ENCODE measurements at regions not wholly inside any gene's neighbourhood (a gene's known extent, or its start where the extent isn't known, plus 50 kb on each side); places are given as distances from the start of the nearest gene placed in this dataset.

DNA sequence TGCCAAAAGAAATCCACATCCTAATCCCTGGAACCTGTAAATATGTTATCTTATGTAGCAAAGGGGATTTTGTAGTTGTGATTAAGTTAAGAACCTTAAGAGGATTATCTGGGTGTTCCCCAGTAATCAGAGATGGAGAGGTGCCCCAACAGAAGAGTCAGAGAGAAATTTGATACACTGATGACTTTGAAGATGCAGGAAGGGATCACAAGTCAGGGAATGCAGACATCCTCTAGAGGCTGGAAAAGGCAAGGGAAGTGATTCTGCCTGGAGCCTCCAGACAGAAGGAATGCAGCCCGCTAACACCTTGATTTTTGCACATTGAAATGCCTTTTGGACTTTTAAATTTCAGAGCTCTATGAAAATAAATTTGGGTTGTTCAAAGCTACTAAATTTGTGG is 531.7 kb downstream of the DNAJB9 start:
- TF ChIP-seq CTCF (IDR thresholded peaks at IDR 0.05; ENCODE audit: unreplicated experiment): no peak
- H3K27me3 Mint-ChIP-seq (ENCODE audit: unreplicated experiment): no peaks in the 10 kb centered on the region
- H3K4me1 Mint-ChIP-seq (ENCODE audit: low read depth, unreplicated experiment): no peaks in the 10 kb centered on the region
- H3K36me3 Mint-ChIP-seq (ENCODE audit: insufficient read depth, unreplicated experiment): no peaks in the 10 kb centered on the region
- CTCF ChIA-PET: no interaction called here
- no peak overlapping the region for H3K27ac Mint-ChIP-seq (ENCODE audit: unreplicated experiment)
- no peak overlapping the region for H3K4me3 Mint-ChIP-seq (ENCODE audit: low read depth, unreplicated experiment)
- no TSS peak for BruUV-seq (replicated peaks)
- no peak for DNase-seq
- H3K9me3 Mint-ChIP-seq (ENCODE audit: low read depth, unreplicated experiment): peaks cover 12% of the 10 kb centered on the region
- intact Hi-C loops (cut with micrococcal nuclease; ENCODE audit: unreplicated experiment): no loop called here

DNA sequence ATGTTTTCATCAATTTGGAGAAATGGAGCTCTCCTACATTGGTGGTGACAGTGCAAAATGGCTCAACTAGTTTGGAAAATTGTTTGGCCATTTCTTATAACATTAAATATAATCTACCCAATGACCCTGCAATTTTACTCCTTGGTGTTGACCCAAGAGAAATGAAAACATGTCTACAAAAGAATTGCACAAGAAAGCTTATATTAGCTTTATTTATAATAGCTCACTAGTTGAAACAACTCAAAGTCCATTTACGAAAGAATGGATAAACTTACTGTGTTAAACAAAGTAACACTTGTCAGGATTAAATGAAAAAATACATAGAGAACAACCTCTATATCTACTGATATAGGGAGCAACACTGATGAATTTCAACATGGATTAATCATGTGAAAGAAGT is 539.9 kb downstream of the DNAJB9 start:
- no TSS peak for BruUV-seq (replicated peaks)
- no peaks in the 10 kb centered on the region for H3K36me3 Mint-ChIP-seq (ENCODE audit: insufficient read depth, unreplicated experiment)
- no peak for TF ChIP-seq CTCF (IDR thresholded peaks at IDR 0.05; ENCODE audit: unreplicated experiment)
- H3K9me3 Mint-ChIP-seq (ENCODE audit: low read depth, unreplicated experiment): peaks cover 8% of the 10 kb centered on the region
- no peak overlapping the region for H3K27ac Mint-ChIP-seq (ENCODE audit: unreplicated experiment)
- no peaks in the 10 kb centered on the region for H3K27me3 Mint-ChIP-seq (ENCODE audit: unreplicated experiment)
- CTCF ChIA-PET: no interaction called here
- H3K4me1 Mint-ChIP-seq (ENCODE audit: low read depth, unreplicated experiment): no peaks in the 10 kb centered on the region
- no peak for DNase-seq
- no peak overlapping the region for H3K4me3 Mint-ChIP-seq (ENCODE audit: low read depth, unreplicated experiment)
- intact Hi-C loops (cut with micrococcal nuclease; ENCODE audit: unreplicated experiment): no loop called here

DNA sequence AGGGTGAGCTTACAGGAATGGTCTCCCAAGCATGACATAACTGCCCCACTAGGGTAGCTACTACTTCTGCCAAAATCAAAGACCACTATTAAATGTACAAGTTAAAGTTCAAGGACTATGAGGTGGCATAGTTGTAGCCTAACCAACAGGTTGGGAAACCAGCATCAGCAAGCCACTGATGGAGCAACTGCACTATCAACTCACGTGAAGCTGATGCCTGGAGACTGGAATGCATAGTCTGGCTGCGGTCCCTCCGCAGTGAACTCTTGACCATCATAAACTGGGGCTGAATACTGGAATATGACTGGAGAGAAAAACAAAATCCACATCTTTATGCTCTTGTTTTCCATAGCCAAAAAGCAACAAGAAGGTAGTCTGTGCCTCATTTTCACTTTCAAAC is 541.4 kb downstream of the DNAJB9 start:
- no peak for DNase-seq
- TF ChIP-seq CTCF (IDR thresholded peaks at IDR 0.05; ENCODE audit: unreplicated experiment): no peak
- Mint-ChIP-seq H3K27me3 (ENCODE audit: unreplicated experiment) (no peaks in the 10 kb centered on the region), H3K4me1 (ENCODE audit: low read depth, unreplicated experiment) (no peaks in the 10 kb centered on the region), H3K4me3 (ENCODE audit: low read depth, unreplicated experiment) (no peak overlapping the region), H3K27ac (ENCODE audit: unreplicated experiment) (no peak overlapping the region), H3K36me3 (ENCODE audit: insufficient read depth, unreplicated experiment) (no peaks in the 10 kb centered on the region), H3K9me3 (ENCODE audit: low read depth, unreplicated experiment) (peaks cover 8% of the 10 kb centered on the region)
- intact Hi-C loops (cut with micrococcal nuclease; ENCODE audit: unreplicated experiment): no loop called here
- no TSS peak for BruUV-seq (replicated peaks)
- CTCF ChIA-PET: no interaction called here

GRCh38 chr7:109121599-109122300 is 552.1 kb downstream of the DNAJB9 start:
- CTCF ChIA-PET: no interaction called here
- Mint-ChIP-seq H3K36me3 (ENCODE audit: insufficient read depth, unreplicated experiment) (no peaks in the 10 kb centered on the region), H3K27me3 (ENCODE audit: unreplicated experiment) (no peaks in the 10 kb centered on the region), H3K27ac (ENCODE audit: unreplicated experiment) (no peak overlapping the region), H3K4me3 (ENCODE audit: low read depth, unreplicated experiment) (no peak overlapping the region), H3K9me3 (ENCODE audit: low read depth, unreplicated experiment) (peaks cover 12% of the 10 kb centered on the region), H3K4me1 (ENCODE audit: low read depth, unreplicated experiment) (no peaks in the 10 kb centered on the region)
- BruUV-seq (replicated peaks): no TSS peak
- intact Hi-C loops (cut with micrococcal nuclease; ENCODE audit: unreplicated experiment): no loop called here
- no peak for DNase-seq
- no peak for TF ChIP-seq CTCF (IDR thresholded peaks at IDR 0.05; ENCODE audit: unreplicated experiment)
